A673 (cell line): ENCODE measurements at regions not wholly inside any gene's neighbourhood (a gene's known extent, or its start where the extent isn't known, plus 50 kb on each side); places are given as distances from the start of the nearest gene placed in this dataset.

Source experiments
- BruUV-seq: library from RNA; stranded (reverse); fragments of 400-500 nt; replicated peaks from 2 replicates; lab custom pipeline; 2021; lab: Mats Ljungman, UMichigan
- CTCF ChIA-PET: fragments of 300-600 bp; sonication (Branson Sonifier 250); formaldehyde crosslinking; loops from one replicate; lab custom pipeline; 2022; ENCODE audit warnings: antibody characterized with exemption; lab: Charles Lee
- POLR2A ChIA-PET: fragments of 300-600 bp; sonication (Branson Sonifier 250); formaldehyde crosslinking; loops from one replicate; lab custom pipeline; 2022; ENCODE audit warnings: antibody characterized with exemption; ENCODE audit not compliant: low non-redundant PET; lab: Charles Lee
- DNase-seq: peaks from one replicate; pipeline ENCODE4 v3.0.0-alpha.2; 2015; ENCODE audit warnings: low spot score
- H3K27ac ChIP-seq: fragments of 200-600 bp; sonication (generic); 2 replicates; pipeline ENCODE4 v1.5.1; 2016; ENCODE audit warnings: mixed run types, low read depth, mild to moderate bottlenecking, mixed read lengths, antibody characterized with exemption, low read length; ENCODE audit not compliant: poor library complexity, severe bottlenecking
- H3K27me3 ChIP-seq: fragments of 200-600 bp; sonication (generic); replicated peaks from 2 replicates; pipeline ENCODE4 v1.6.1; 2017; ENCODE audit warnings: mixed run types, low read depth, mild to moderate bottlenecking, mixed read lengths, antibody characterized with exemption, low read length; ENCODE audit not compliant: insufficient read depth, poor library complexity
- H3K36me3 ChIP-seq: fragments of 200-600 bp; sonication (generic); 2 replicates; pipeline ENCODE4 v1.6.1; 2016; ENCODE audit warnings: mixed run types, mild to moderate bottlenecking, mixed read lengths, antibody characterized with exemption, low read length; ENCODE audit not compliant: insufficient read depth, poor library complexity, severe bottlenecking
- H3K4me1 ChIP-seq: fragments of 200-600 bp; sonication (generic); 2 replicates; pipeline ENCODE4 v1.6.1; 2017; ENCODE audit warnings: mixed run types, mild to moderate bottlenecking, mixed read lengths, antibody characterized with exemption, low read length; ENCODE audit not compliant: insufficient read depth, poor library complexity, severe bottlenecking
- H3K4me3 ChIP-seq: fragments of 200-600 bp; sonication (generic); 2 replicates; pipeline ENCODE4 v1.5.1; 2016; ENCODE audit warnings: low read depth, mixed run types, mild to moderate bottlenecking, mixed read lengths, low read length; ENCODE audit not compliant: poor library complexity, severe bottlenecking
- H3K9me3 ChIP-seq: fragments of 200-600 bp; sonication (generic); 2 replicates; pipeline ENCODE4 v1.6.1; 2016; ENCODE audit warnings: mixed run types, low read depth, mild to moderate bottlenecking, mixed read lengths, antibody characterized with exemption, low read length; ENCODE audit not compliant: poor library complexity, severe bottlenecking
- CTCF ChIP-seq: fragments of 300-800, 200-600 bp; sonication (generic); conservative IDR thresholded peaks from 2 replicates; pipeline ENCODE4 v1.5.1; 2017; ENCODE audit warnings: low read depth, mild to moderate bottlenecking, antibody characterized with exemption, low read length, moderate library complexity, mixed read lengths
- EZH2 ChIP-seq: fragments of 200-600 bp; sonication (generic); IDR thresholded peaks from 2 replicates; pipeline ENCODE4 v1.6.1; 2017; ENCODE audit warnings: borderline replicate concordance, low read depth, mild to moderate bottlenecking, mixed read lengths, antibody characterized with exemption, low read length; ENCODE audit not compliant: poor library complexity, severe bottlenecking
- intact Hi-C: fragments of 100-400 bp; cut with micrococcal nuclease; formaldehyde crosslinking; loops from one replicate; pipeline ENCODE4 v1.10.0; 2022; ENCODE audit not compliant: unreplicated experiment

DNA sequence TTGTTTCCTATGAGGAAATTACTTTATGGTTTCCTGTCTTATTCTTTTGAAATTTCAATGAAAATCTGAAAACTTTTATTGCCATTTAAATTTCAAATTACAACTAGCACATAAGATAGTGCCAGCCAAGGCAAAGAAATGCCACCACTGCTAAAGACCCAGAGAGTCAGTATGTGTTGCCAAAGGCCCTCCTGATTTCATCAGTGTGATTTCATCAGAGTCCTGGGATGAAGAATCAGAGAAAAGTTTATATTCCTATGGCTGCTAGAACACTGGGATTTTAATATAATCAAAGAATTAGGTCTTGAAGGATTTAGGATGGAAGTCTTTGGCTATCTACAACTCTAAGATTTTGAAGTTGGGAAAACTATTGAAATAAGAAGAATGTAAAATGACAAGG is 434.2 kb upstream of the CCDC54 start:
- no peaks in the 10 kb centered on the region for H3K36me3 ChIP-seq
- POLR2A ChIA-PET: no interaction called here
- H3K27me3 ChIP-seq: no peaks in the 10 kb centered on the region
- peak overlapping the region; percentile 20 for H3K27ac ChIP-seq
- BruUV-seq: no TSS peak
- H3K4me3 ChIP-seq: no peak overlapping the region
- intact Hi-C loops: no loop called here
- peak; percentile 43 for DNase-seq
- H3K9me3 ChIP-seq: no peaks in the 10 kb centered on the region
- CTCF ChIA-PET: no interaction called here
- peaks cover 33% of the 10 kb centered on the region for H3K4me1 ChIP-seq
- no peak for TF ChIP-seq EZH2
- no peak for TF ChIP-seq CTCF

- ChIA-PET POLR2A (no interaction called here), CTCF (no interaction called here)
- H3K36me3 ChIP-seq: no peaks in the 10 kb centered on the region
- intact Hi-C loops: no loop called here
- H3K4me1 ChIP-seq: peaks cover 33% of the 10 kb centered on the region
- BruUV-seq: no TSS peak
- H3K9me3 ChIP-seq: no peaks in the 10 kb centered on the region
- peak; percentile 82 for DNase-seq
- TF ChIP-seq CTCF (no peak), EZH2 (no peak)
- H3K27me3 ChIP-seq: no peaks in the 10 kb centered on the region
- peak overlapping the region; percentile 55 for H3K27ac ChIP-seq
- no peak overlapping the region for H3K4me3 ChIP-seq
Measured at GRCh38 chr3:106945435-106945834, 431.8 kb upstream of the CCDC54 start.

GRCh38 chr3:106946866-106947265 is 430.4 kb upstream of the CCDC54 start:
- intact Hi-C loops: no loop called here
- Histone ChIP-seq H3K4me1 (peaks cover 33% of the 10 kb centered on the region), H3K27me3 (no peaks in the 10 kb centered on the region), H3K9me3 (no peaks in the 10 kb centered on the region), H3K27ac (no peak overlapping the region), H3K36me3 (no peaks in the 10 kb centered on the region), H3K4me3 (no peak overlapping the region)
- TF ChIP-seq EZH2 (no peak), CTCF (no peak)
- no TSS peak for BruUV-seq
- no peak for DNase-seq
- ChIA-PET CTCF (no interaction called here), POLR2A (no interaction called here)
